Uterus (tissue), 3 donors: ENCODE measurements at regions not wholly inside any gene's neighbourhood (a gene's known extent, or its start where the extent isn't known, plus 50 kb on each side); places are given as distances from the start of the nearest gene placed in this dataset.
A peak's percentile ranks its signal among the peaks of the same experiment; 100 is the strongest.

Source experiments
- DNase-seq, 2 donors: peaks; one replicate each; pipeline ENCODE4 v3.0.0-alpha.2; 2019 to 2020
- H3K27ac ChIP-seq, 2 donors: fragments of 200-600 bp; sonication (generic); 1 replicate in 1 of 2; 2 replicates in 1 of 2; pipeline ENCODE4 v1.5.1; 2016 to 2018
- H3K27me3 ChIP-seq, 2 donors: fragments of 200-600 bp; sonication (generic); one replicate each; pipeline ENCODE4 v1.5.1; 2018 to 2019; ENCODE audit warnings: control low read depth in 1 of 2
- H3K36me3 ChIP-seq, 2 donors: fragments of 200-600 bp; sonication (generic); one replicate each; pipeline ENCODE4 v1.5.1; 2019; ENCODE audit warnings: control low read depth in 1 of 2
- H3K4me1 ChIP-seq, 2 donors: fragments of 200-600 bp; sonication (generic); one replicate each; pipeline ENCODE4 v1.5.1; 2018 to 2019; ENCODE audit warnings: control low read depth in 1 of 2
- H3K4me3 ChIP-seq, 2 donors: fragments of 200-600 bp; sonication (generic); 1 replicate in 1 of 2; 2 replicates in 1 of 2; pipeline ENCODE4 v1.5.1; 2018 to 2019; ENCODE audit warnings: mild to moderate bottlenecking in 1 of 2
- H3K9me3 ChIP-seq, 2 donors: fragments of 200-600 bp; sonication (generic); one replicate each; pipeline ENCODE4 v1.5.1; 2019; ENCODE audit warnings: control low read depth in 1 of 2
- CTCF ChIP-seq, 4 experiments: fragments of 200-600 bp in 2 of 4; fragments of 450-650 bp in 2 of 4; sonication (generic) in 2 of 4; IDR thresholded peaks; one replicate each; pipeline ENCODE4 v1.5.1; 2016 to 2019; ENCODE audit warnings: antibody characterized with exemption in 4 of 4, mild to moderate bottlenecking in 2 of 4, moderate library complexity in 1 of 4
- POLR2A ChIP-seq, 2 donors: fragments of 450-650 bp; IDR thresholded peaks; one replicate each; pipeline ENCODE4 v1.6.1; 2016; ENCODE audit warnings: antibody characterized with exemption in 2 of 2, mild to moderate bottlenecking in 1 of 2, moderate library complexity in 1 of 2
- intact Hi-C: fragments of 100-400 bp; cut with DNase I; formaldehyde crosslinking; loops from one replicate; pipeline ENCODE4 v1.15.1; 2023; ENCODE audit warnings: low total_unique reads
- donor health status: DM: yes; HTN: yes; CAD: no.

GRCh38 chr20:39756828-39757227 lies 794.7 kb downstream of the DHX35 start:
- no peak for DNase-seq
- Histone ChIP-seq H3K4me1 (no peaks in the 10 kb centered on the region), H3K4me3 (no peak overlapping the region), H3K27ac (peak overlapping the region; percentile 46 to 60), H3K9me3 (no peaks in the 10 kb centered on the region), H3K27me3 (no peaks in the 10 kb centered on the region), H3K36me3 (no peaks in the 10 kb centered on the region)
- intact Hi-C loops = no loop called here
- TF ChIP-seq CTCF (IDR thresholded peaks at IDR 0.05) (no peak), POLR2A (IDR thresholded peaks at IDR 0.05) (no peak)

- DNase-seq = no peak
- H3K4me1 ChIP-seq = no peaks in the 10 kb centered on the region
- no peak for TF ChIP-seq CTCF (IDR thresholded peaks at IDR 0.05)
- TF ChIP-seq POLR2A (IDR thresholded peaks at IDR 0.05) = no peak
- H3K36me3 ChIP-seq = no peaks in the 10 kb centered on the region
- intact Hi-C loops = no loop called here
- H3K9me3 ChIP-seq = no peaks in the 10 kb centered on the region
- H3K27ac ChIP-seq = peak overlapping the region in 1 of 2 donors; percentile 60
- H3K27me3 ChIP-seq = no peaks in the 10 kb centered on the region
- H3K4me3 ChIP-seq = no peak overlapping the region
These were observed 794.2 kb downstream of the DHX35 start for GRCh38 chr20:39756369-39756768.

GRCh38 chr20:39752262-39752876 lies 790.2 kb downstream of the DHX35 start:
- no peak for TF ChIP-seq POLR2A (IDR thresholded peaks at IDR 0.05)
- no peak for TF ChIP-seq CTCF (IDR thresholded peaks at IDR 0.05)
- H3K36me3 ChIP-seq = no peaks in the 10 kb centered on the region
- H3K4me1 ChIP-seq = no peaks in the 10 kb centered on the region
- H3K27me3 ChIP-seq = no peaks in the 10 kb centered on the region
- intact Hi-C loops = no loop called here
- DNase-seq = no peak
- H3K9me3 ChIP-seq = peaks cover 0 to 11% of the 10 kb centered on the region in 2 donors
- H3K4me3 ChIP-seq = no peak overlapping the region
- H3K27ac ChIP-seq = no peak overlapping the region

GRCh38 chr20:39751557-39752137 lies 789.5 kb downstream of the DHX35 start:
- Histone ChIP-seq H3K27me3 (no peaks in the 10 kb centered on the region), H3K36me3 (no peaks in the 10 kb centered on the region), H3K27ac (no peak overlapping the region), H3K4me1 (no peaks in the 10 kb centered on the region), H3K9me3 (peaks cover 0 to 11% of the 10 kb centered on the region in 2 donors), H3K4me3 (no peak overlapping the region)
- DNase-seq = no peak
- TF ChIP-seq CTCF (IDR thresholded peaks at IDR 0.05) = no peak
- no peak for TF ChIP-seq POLR2A (IDR thresholded peaks at IDR 0.05)
- intact Hi-C loops = no loop called here

- Histone ChIP-seq H3K27ac (no peak overlapping the region), H3K36me3 (no peaks in the 10 kb centered on the region), H3K4me1 (no peaks in the 10 kb centered on the region), H3K27me3 (no peaks in the 10 kb centered on the region), H3K9me3 (peaks cover 0 to 11% of the 10 kb centered on the region in 2 donors), H3K4me3 (no peak overlapping the region)
- DNase-seq = no peak
- TF ChIP-seq CTCF (IDR thresholded peaks at IDR 0.05) (no peak), POLR2A (IDR thresholded peaks at IDR 0.05) (no peak)
- intact Hi-C loops = no loop called here
These were observed 783.2 kb downstream of the DHX35 start for GRCh38 chr20:39745380-39745779.
